ENCODE measurements at regions not wholly inside any gene's neighbourhood (a gene's known extent, or its start where the extent isn't known, plus 50 kb on each side); places are given as distances from the start of the nearest gene placed in this dataset.

GRCh38 chr1:60185684-60186083 lies 112.1 kb upstream of the C1orf87 start (continued):
- no peak for TF ChIP-seq GTF2F1 (IDR thresholded peaks at IDR 0.05; ENCODE audit: borderline replicate concordance, low read depth, low read length)
